Uterus (tissue), 2 donors: ENCODE measurements at regions not wholly inside any gene's neighbourhood (a gene's known extent, or its start where the extent isn't known, plus 50 kb on each side); places are given as distances from the start of the nearest gene placed in this dataset.
"Not testable (repeated sequence)": the region's sequence is repeated elsewhere in the genome, so short reads cannot be mapped to it uniquely, and the experiment has no call there.

Source experiments
- CTCF ChIP-seq, 4 experiments: fragments of 200-600 bp in 2 of 4; fragments of 450-650 bp in 2 of 4; sonication (generic) in 2 of 4; IDR thresholded peaks; one replicate each; pipeline ENCODE4 v1.5.1; 2016 to 2019; ENCODE audit warnings: antibody characterized with exemption in 4 of 4, mild to moderate bottlenecking in 2 of 4, moderate library complexity in 1 of 4
- POLR2A ChIP-seq, 2 donors: fragments of 450-650 bp; IDR thresholded peaks; one replicate each; pipeline ENCODE4 v1.6.1; 2016; ENCODE audit warnings: antibody characterized with exemption in 2 of 2, mild to moderate bottlenecking in 1 of 2, moderate library complexity in 1 of 2

GRCh38 chr16:88171126-88171525, 211.6 kb upstream of the ZNF469 start:
- not testable (repeated sequence) for TF ChIP-seq CTCF, POLR2A (IDR thresholded peaks at IDR 0.05)
